Breast epithelium (tissue), 3 donors: ENCODE measurements at regions not wholly inside any gene's neighbourhood (a gene's known extent, or its start where the extent isn't known, plus 50 kb on each side); places are given as distances from the start of the nearest gene placed in this dataset.

ENCODE experiments used
- POLR2A ChIP-seq: fragments of 450-650 bp; IDR thresholded peaks from one replicate; pipeline ENCODE4 v1.6.1; 2016; ENCODE audit warnings: antibody characterized with exemption, mild to moderate bottlenecking, moderate library complexity
- POLR2AphosphoS5 ChIP-seq, 3 donors: sonication (generic); formaldehyde crosslinking; IDR thresholded peaks; one replicate each; pipeline ENCODE4 v1.6.1; 2017; ENCODE audit warnings: antibody characterized with exemption in 3 of 3
- TF ChIP-seq, protein P1 (sequence below), 3 donors: fragments of 450-650 bp; IDR thresholded peaks; one replicate each; pipeline ENCODE4 v1.5.1; 2016 to 2017; ENCODE audit warnings: antibody characterized with exemption in 3 of 3, mild to moderate bottlenecking in 3 of 3, moderate library complexity in 3 of 3

DNA sequence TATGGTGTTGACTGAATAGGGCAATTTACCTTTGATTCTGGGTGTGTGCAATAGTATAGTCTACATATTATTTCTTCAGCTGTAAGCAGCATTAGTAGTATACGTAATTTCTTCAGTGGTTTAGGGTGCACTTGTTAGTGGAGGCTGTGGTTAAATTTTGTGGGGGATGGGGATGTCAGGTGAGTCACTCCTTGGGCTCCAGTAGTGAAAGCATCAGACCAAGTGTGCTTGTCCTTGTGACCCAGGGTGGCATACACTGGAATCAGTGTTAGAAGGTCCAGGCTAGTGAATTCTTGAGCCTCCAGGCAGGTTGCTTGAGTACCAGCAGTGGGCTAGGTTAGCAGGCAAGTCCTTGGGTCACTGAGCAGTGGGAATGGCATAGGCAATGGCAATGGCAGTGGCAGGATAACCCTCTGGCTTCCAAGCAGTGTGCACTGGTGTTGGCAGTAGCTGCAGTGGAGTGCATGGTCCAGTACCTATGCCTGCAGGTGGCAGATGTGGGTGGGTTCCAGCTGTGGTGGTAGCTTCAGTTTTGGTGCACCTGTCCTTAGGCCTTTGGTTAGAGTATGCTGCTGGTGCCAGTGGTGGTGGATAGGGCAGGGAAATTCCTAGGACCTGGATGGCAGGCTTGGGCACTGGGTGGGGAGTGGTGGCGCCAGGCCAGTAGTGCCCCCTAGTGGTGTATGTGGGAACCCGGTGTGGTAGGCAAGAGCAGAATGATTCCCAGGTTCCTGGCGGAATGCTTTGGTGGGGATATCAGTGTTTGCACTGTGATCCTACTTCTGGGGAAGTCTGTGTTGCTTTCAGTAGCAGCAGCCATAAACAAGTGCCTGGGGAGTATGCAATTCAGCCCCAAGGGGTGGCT is 531.0 kb downstream of the SMARCA1 start:
- TF ChIP-seq, protein P1, sequence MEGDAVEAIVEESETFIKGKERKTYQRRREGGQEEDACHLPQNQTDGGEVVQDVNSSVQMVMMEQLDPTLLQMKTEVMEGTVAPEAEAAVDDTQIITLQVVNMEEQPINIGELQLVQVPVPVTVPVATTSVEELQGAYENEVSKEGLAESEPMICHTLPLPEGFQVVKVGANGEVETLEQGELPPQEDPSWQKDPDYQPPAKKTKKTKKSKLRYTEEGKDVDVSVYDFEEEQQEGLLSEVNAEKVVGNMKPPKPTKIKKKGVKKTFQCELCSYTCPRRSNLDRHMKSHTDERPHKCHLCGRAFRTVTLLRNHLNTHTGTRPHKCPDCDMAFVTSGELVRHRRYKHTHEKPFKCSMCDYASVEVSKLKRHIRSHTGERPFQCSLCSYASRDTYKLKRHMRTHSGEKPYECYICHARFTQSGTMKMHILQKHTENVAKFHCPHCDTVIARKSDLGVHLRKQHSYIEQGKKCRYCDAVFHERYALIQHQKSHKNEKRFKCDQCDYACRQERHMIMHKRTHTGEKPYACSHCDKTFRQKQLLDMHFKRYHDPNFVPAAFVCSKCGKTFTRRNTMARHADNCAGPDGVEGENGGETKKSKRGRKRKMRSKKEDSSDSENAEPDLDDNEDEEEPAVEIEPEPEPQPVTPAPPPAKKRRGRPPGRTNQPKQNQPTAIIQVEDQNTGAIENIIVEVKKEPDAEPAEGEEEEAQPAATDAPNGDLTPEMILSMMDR (IDR thresholded peaks at IDR 0.05): no peak
- TF ChIP-seq POLR2A (no peak), POLR2AphosphoS5 (IDR thresholded peaks at IDR 0.05) (no peak)
